ENCODE measurements at regions not wholly inside any gene's neighbourhood (a gene's known extent, or its start where the extent isn't known, plus 50 kb on each side); places are given as distances from the start of the nearest gene placed in this dataset.

DNA sequence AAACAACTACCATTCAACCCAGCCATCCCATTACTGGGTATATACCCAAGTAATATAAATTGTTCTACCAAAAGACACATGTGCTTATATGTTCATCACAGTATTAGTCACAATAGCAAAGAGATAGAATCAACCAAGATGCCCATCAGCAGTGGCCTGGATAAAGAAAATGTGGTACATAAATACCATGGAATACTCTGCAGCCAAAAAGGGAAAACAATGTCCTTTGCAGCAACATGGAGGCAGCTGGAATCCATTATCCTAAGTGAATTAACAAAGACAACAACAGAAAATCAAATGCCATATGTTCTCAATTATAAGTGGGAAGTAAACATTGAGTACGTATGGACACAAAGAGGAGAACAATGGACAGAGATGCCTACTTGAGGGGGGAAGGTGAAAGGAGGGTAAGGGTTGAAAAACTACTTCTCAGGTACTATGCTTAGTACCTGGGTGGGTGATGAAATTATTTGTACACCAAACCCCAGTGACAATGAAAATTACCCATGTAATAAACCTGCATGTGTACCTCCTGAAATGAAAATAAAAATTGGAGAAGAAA lies 632.1 kb upstream of the AADAT start:
- Histone ChIP-seq H3K9me3 (no peaks in the 10 kb centered on the region), H3K4me1 (no peaks in the 10 kb centered on the region), H3K4me3 (no peak overlapping the region), H3K27ac (no peak overlapping the region), H3K36me3 (no peaks in the 10 kb centered on the region), H3K27me3 (no peaks in the 10 kb centered on the region)
- TF ChIP-seq, protein P1, sequence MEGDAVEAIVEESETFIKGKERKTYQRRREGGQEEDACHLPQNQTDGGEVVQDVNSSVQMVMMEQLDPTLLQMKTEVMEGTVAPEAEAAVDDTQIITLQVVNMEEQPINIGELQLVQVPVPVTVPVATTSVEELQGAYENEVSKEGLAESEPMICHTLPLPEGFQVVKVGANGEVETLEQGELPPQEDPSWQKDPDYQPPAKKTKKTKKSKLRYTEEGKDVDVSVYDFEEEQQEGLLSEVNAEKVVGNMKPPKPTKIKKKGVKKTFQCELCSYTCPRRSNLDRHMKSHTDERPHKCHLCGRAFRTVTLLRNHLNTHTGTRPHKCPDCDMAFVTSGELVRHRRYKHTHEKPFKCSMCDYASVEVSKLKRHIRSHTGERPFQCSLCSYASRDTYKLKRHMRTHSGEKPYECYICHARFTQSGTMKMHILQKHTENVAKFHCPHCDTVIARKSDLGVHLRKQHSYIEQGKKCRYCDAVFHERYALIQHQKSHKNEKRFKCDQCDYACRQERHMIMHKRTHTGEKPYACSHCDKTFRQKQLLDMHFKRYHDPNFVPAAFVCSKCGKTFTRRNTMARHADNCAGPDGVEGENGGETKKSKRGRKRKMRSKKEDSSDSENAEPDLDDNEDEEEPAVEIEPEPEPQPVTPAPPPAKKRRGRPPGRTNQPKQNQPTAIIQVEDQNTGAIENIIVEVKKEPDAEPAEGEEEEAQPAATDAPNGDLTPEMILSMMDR (IDR thresholded peaks at IDR 0.05), result no peak
- TF ChIP-seq POLR2A (IDR thresholded peaks at IDR 0.05) (no peak), POLR2AphosphoS5 (IDR thresholded peaks at IDR 0.05) (no peak)
- no peak for DNase-seq (ENCODE audit: low spot score in 2 of 2)
- intact Hi-C loops (cut with DNase I; ENCODE audit: low total_unique reads), result no loop called here

DNA sequence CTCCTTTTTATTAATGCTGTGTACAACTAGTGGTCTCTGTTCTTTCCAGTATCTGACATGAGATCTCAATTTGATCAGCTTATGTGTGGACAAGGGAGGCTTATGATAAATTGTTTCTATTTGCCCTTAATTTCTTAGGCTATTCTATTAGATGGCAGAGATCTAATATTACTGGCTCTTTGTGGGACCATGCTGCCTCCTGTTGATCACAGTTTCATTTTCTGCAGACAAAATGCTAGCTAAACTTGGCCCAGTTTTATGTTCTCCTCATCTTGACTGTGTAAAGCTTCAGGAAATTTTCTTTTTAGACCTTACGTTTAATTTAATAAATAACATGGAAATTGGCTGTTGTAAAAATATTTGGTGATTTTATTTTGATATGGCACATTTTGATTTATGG lies 627.1 kb upstream of the AADAT start:
- Histone ChIP-seq H3K9me3 (no peaks in the 10 kb centered on the region), H3K27ac (no peak overlapping the region), H3K36me3 (no peaks in the 10 kb centered on the region), H3K4me3 (no peak overlapping the region), H3K4me1 (no peaks in the 10 kb centered on the region), H3K27me3 (no peaks in the 10 kb centered on the region)
- TF ChIP-seq POLR2AphosphoS5 (IDR thresholded peaks at IDR 0.05), result no peak
- no peak for TF ChIP-seq POLR2A (IDR thresholded peaks at IDR 0.05)
- TF ChIP-seq, protein P1 (IDR thresholded peaks at IDR 0.05), result no peak
- no peak for DNase-seq (ENCODE audit: low spot score in 2 of 2)
- intact Hi-C loops (cut with DNase I; ENCODE audit: low total_unique reads), result no loop called here

DNA sequence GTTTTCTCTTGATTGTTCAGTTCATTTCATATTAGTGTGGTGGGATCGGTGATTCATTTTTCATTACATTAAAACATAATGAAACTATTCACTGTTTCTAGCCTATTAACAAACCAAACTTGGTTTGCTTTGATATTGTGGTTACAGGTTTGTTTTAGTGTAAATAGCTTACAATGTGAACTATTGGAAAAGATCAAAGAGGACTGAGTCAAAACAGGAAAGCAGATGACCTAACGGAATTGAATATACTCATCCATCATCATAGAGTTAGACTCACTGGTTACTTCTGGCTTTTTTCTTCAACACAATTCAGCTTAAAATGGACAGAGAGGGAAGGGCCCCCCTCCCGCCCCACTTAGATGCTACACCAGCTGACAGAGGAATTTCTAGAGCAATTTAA lies 616.2 kb upstream of the AADAT start:
- no peak for DNase-seq (ENCODE audit: low spot score in 2 of 2)
- no peak overlapping the region for H3K27ac ChIP-seq
- H3K9me3 ChIP-seq, result no peaks in the 10 kb centered on the region
- H3K36me3 ChIP-seq, result no peaks in the 10 kb centered on the region
- intact Hi-C loops (cut with DNase I; ENCODE audit: low total_unique reads), result no loop called here
- no peaks in the 10 kb centered on the region for H3K27me3 ChIP-seq
- H3K4me1 ChIP-seq, result no peaks in the 10 kb centered on the region
- no peak for TF ChIP-seq POLR2A (IDR thresholded peaks at IDR 0.05)
- TF ChIP-seq POLR2AphosphoS5 (IDR thresholded peaks at IDR 0.05), result no peak
- TF ChIP-seq, protein P1 (IDR thresholded peaks at IDR 0.05), result no peak
- H3K4me3 ChIP-seq, result no peak overlapping the region

DNA sequence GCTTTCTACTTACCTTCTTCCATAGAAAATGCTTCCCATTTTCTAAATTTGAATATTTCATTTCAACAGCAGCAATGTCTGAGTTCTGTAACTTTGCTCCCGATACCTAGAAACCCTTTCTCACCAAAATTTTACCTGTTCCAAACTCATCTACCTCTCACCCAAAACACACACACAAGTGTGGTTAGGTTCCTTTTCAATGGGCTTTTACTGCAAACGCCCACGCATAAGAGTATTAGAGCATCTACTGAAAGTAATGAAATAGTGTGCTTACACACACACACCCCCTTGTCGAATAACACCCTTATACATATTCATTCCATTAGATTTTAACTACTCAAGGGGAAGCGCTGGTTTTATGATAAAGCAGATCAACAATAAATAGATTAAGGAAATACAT lies 610.3 kb upstream of the AADAT start:
- no peaks in the 10 kb centered on the region for H3K9me3 ChIP-seq
- H3K27ac ChIP-seq, result no peak overlapping the region
- H3K27me3 ChIP-seq, result no peaks in the 10 kb centered on the region
- TF ChIP-seq POLR2A (IDR thresholded peaks at IDR 0.05), result no peak
- TF ChIP-seq POLR2AphosphoS5 (IDR thresholded peaks at IDR 0.05), result no peak
- TF ChIP-seq, protein P1 (IDR thresholded peaks at IDR 0.05), result no peak
- intact Hi-C loops (cut with DNase I; ENCODE audit: low total_unique reads), result no loop called here
- no peaks in the 10 kb centered on the region for H3K4me1 ChIP-seq
- DNase-seq (ENCODE audit: low spot score in 2 of 2), result no peak
- H3K4me3 ChIP-seq, result no peak overlapping the region
- no peaks in the 10 kb centered on the region for H3K36me3 ChIP-seq

DNA sequence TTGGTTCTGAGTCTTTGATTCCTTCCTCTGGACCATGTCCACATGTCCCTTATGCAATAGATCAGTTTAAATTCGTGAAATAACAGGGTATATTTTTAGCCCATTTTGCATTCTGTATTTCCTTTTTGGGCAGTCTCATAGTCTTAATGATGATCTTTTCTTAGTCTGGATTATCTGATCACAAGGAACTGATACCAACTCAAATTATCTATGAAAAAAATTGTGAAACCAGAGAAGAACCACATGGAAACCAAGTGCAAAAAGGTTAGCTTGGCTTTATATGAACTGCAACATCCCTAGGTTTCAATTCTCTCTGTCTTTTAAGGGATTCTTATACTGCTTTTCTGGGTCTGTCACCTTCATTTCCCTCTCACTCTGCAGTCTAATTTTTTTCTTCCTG lies 608.6 kb upstream of the AADAT start:
- no peaks in the 10 kb centered on the region for H3K36me3 ChIP-seq
- TF ChIP-seq POLR2A (IDR thresholded peaks at IDR 0.05), result no peak
- TF ChIP-seq, protein P1 (IDR thresholded peaks at IDR 0.05), result no peak
- TF ChIP-seq POLR2AphosphoS5 (IDR thresholded peaks at IDR 0.05), result no peak
- H3K4me3 ChIP-seq, result no peak overlapping the region
- intact Hi-C loops (cut with DNase I; ENCODE audit: low total_unique reads), result no loop called here
- no peaks in the 10 kb centered on the region for H3K9me3 ChIP-seq
- H3K27ac ChIP-seq, result no peak overlapping the region
- H3K27me3 ChIP-seq, result no peaks in the 10 kb centered on the region
- no peaks in the 10 kb centered on the region for H3K4me1 ChIP-seq
- no peak for DNase-seq (ENCODE audit: low spot score in 2 of 2)

Data from breast epithelium (tissue), 4 donors.